ENCODE measurements at regions not wholly inside any gene's neighbourhood (a gene's known extent, or its start where the extent isn't known, plus 50 kb on each side); places are given as distances from the start of the nearest gene placed in this dataset.

- ChIA-PET CTCF (ENCODE audit: low intra/inter-chr PET ratio, low total read pairs) (no interaction called here), POLR2A (no interaction called here)
- peaks cover 20% of the 10 kb centered on the region for H3K4me1 ChIP-seq (ENCODE audit: insufficient read depth, low read length)
- DNase-seq (ENCODE audit: low spot score) (no peak), ATAC-seq (no peak), FAIRE-seq (no peak)
- H3K9ac ChIP-seq (ENCODE audit: insufficient read depth, low read depth, low read length): no peak overlapping the region
- H3K27me3 ChIP-seq (ENCODE audit: control insufficient read depth in 1 of 2, insufficient read depth in 2 of 2, low read length in 2 of 2): no peaks in the 10 kb centered on the region
- no peaks in the 10 kb centered on the region for H3K9me3 ChIP-seq (ENCODE audit: low read length)
- intact Hi-C loops (cut with micrococcal nuclease; ENCODE audit: unreplicated experiment) (no loop called here), in situ Hi-C loops (cut with HindIII; ENCODE audit: extremely low pct_ligation_motif_present, low pct_unique_long_range_greater_than_20kb) (no loop called here)
- H3K79me2 ChIP-seq (ENCODE audit: insufficient read depth, low read length): no peaks in the 10 kb centered on the region
- H3K27ac ChIP-seq (ENCODE audit: extremely low read length, insufficient read depth, low read length): no peak overlapping the region
- H4K20me1 ChIP-seq (ENCODE audit: insufficient read depth, low read length): no peaks in the 10 kb centered on the region
- BruUV-seq (replicated peaks): no TSS peak
- H3K4me3 ChIP-seq (replicated peaks in 1 of 3; ENCODE audit: insufficient read depth in 1 of 3, low read depth in 2 of 3, low read length in 3 of 3): no peak overlapping the region
- no peaks in the 10 kb centered on the region for H3K36me3 ChIP-seq (replicated peaks in 1 of 2; ENCODE audit: control insufficient read depth in 1 of 2, insufficient read depth in 2 of 2, low read length in 2 of 2)
- no peak overlapping the region for H2AFZ ChIP-seq (ENCODE audit: low read length)
- no peak overlapping the region for H3K4me2 ChIP-seq (ENCODE audit: low read depth, low read length)
- no peak for TF ChIP-seq NFE2L1 (CRISPR knock-in tag; IDR thresholded peaks at IDR 0.05; ENCODE audit: borderline replicate concordance)
- WGBS (ENCODE audit: low lambda C conversion rate): 16% methylated on average over 2 of the region's 2 CpGs
These were observed 61.6 kb upstream of the REG3G start for GRCh38 chr2:78963881-78964280.

GRCh38 chr2:78967294-78967693, 58.2 kb upstream of the REG3G start:
- FAIRE-seq (peak; percentile 65), DNase-seq (ENCODE audit: low spot score) (peak; percentile 82), ATAC-seq (peak; percentile 98)
- no peak overlapping the region for H3K27ac ChIP-seq (ENCODE audit: extremely low read length, insufficient read depth, low read length)
- peak overlapping the region; percentile 13; the same call in 1 of the 2 replicates for H3K4me2 ChIP-seq (ENCODE audit: low read depth, low read length)
- no peak overlapping the region for H3K9ac ChIP-seq (ENCODE audit: insufficient read depth, low read depth, low read length)
- H3K27me3 ChIP-seq (ENCODE audit: control insufficient read depth in 1 of 2, insufficient read depth in 2 of 2, low read length in 2 of 2): no peaks in the 10 kb centered on the region
- H4K20me1 ChIP-seq (ENCODE audit: insufficient read depth, low read length): no peaks in the 10 kb centered on the region
- POLR2A ChIA-PET: no interaction called here
- intact Hi-C loops (cut with micrococcal nuclease; ENCODE audit: unreplicated experiment): no loop called here
- no peak overlapping the region for H3K4me3 ChIP-seq (replicated peaks in 1 of 3; ENCODE audit: insufficient read depth in 1 of 3, low read depth in 2 of 3, low read length in 3 of 3)
- no TSS peak for BruUV-seq (replicated peaks)
- no peak overlapping the region for H2AFZ ChIP-seq (ENCODE audit: low read length)
- CTCF ChIA-PET (ENCODE audit: low intra/inter-chr PET ratio, low total read pairs): no interaction called here
- in situ Hi-C loops (cut with HindIII; ENCODE audit: extremely low pct_ligation_motif_present, low pct_unique_long_range_greater_than_20kb): no loop called here
- H3K9me3 ChIP-seq (ENCODE audit: low read length): no peaks in the 10 kb centered on the region
- H3K36me3 ChIP-seq (replicated peaks in 1 of 2; ENCODE audit: control insufficient read depth in 1 of 2, insufficient read depth in 2 of 2, low read length in 2 of 2): no peaks in the 10 kb centered on the region
- H3K4me1 ChIP-seq (ENCODE audit: insufficient read depth, low read length): peaks cover 20% of the 10 kb centered on the region
- no peaks in the 10 kb centered on the region for H3K79me2 ChIP-seq (ENCODE audit: insufficient read depth, low read length)
- 2% methylated on average over 4 of the region's 4 CpGs for WGBS (ENCODE audit: low lambda C conversion rate)
- TF ChIP-seq JUN (CRISPR knock-in tag; IDR thresholded peaks at IDR 0.05) (peak; percentile 76; the same call in 1 of the 2 replicates), ELF3 (CRISPR knock-in tag; IDR thresholded peaks at IDR 0.05) (peak; percentile 58; the same call in 1 of the 2 replicates), MNT (IDR thresholded peaks at IDR 0.05) (no peak), TIGD3 (CRISPR knock-in tag; IDR thresholded peaks at IDR 0.05; ENCODE audit: borderline replicate concordance) (no peak), ZNF275 (CRISPR knock-in tag; IDR thresholded peaks at IDR 0.05; ENCODE audit: borderline replicate concordance) (no peak), RBM39 (IDR thresholded peaks at IDR 0.05; ENCODE audit: low read depth, low read length, poor library complexity, severe bottlenecking) (no peak), SIX1 (CRISPR knock-in tag; IDR thresholded peaks at IDR 0.05; ENCODE audit: borderline replicate concordance) (peak; percentile 96; the same call in 1 of the 2 replicates), SOX6 (IDR thresholded peaks at IDR 0.05) (no peak), SOX6 (CRISPR knock-in tag; IDR thresholded peaks at IDR 0.05) (peak; percentile 90), ZNF331 (CRISPR knock-in tag; IDR thresholded peaks at IDR 0.05) (0 out of 2 replicates have a peak, but pooled peaks have one; percentile 38), HMG20A (CRISPR knock-in tag; IDR thresholded peaks at IDR 0.05; ENCODE audit: borderline replicate concordance) (peak; percentile 85; the same call in 1 of the 2 replicates), ZSCAN5A (CRISPR knock-in tag; IDR thresholded peaks at IDR 0.05; ENCODE audit: borderline replicate concordance) (no peak), SOX5 (CRISPR knock-in tag; IDR thresholded peaks at IDR 0.05; ENCODE audit: borderline replicate concordance) (peak; percentile 95)

Measured in HepG2 (cell line).